GM23338 (cell line): ENCODE measurements at regions not wholly inside any gene's neighbourhood (a gene's known extent, or its start where the extent isn't known, plus 50 kb on each side); places are given as distances from the start of the nearest gene placed in this dataset.

Experiments used
- ATAC-seq: fragments of 200-7000 bp; cut with Tn5 transposase; 3 replicates; pipeline ENCODE4 v1.9.1; 2020
- DNase-seq: peaks from one replicate; pipeline ENCODE4 v3.0.0-alpha.2; 2015; ENCODE audit warnings: low spot score
- H2AFZ ChIP-seq: fragments of 200-600 bp; sonication (generic); 2 replicates; pipeline ENCODE4 v1.8.0; 2016; ENCODE audit warnings: antibody characterized with exemption, mild to moderate bottlenecking, moderate library complexity
- H3F3A ChIP-seq: fragments of 200-600 bp; sonication (generic); replicated peaks from 2 replicates; pipeline ENCODE4 v1.8.0; 2017; ENCODE audit warnings: antibody characterized with exemption, mixed run types, low read depth
- H3K27ac ChIP-seq: fragments of 200-600 bp; sonication (generic); 2 replicates; pipeline ENCODE4 v1.6.1; 2016; ENCODE audit warnings: low read depth
- H3K27me3 ChIP-seq: fragments of 200-600 bp; sonication (generic); 2 replicates; pipeline ENCODE4 v1.8.0; 2016; ENCODE audit warnings: mild to moderate bottlenecking, mixed run types, moderate library complexity; ENCODE audit not compliant: insufficient read depth
- H3K36me3 ChIP-seq: fragments of 200-600 bp; sonication (generic); 2 replicates; pipeline ENCODE4 v1.8.0; 2016; ENCODE audit warnings: mild to moderate bottlenecking; ENCODE audit not compliant: insufficient read depth
- H3K4me1 ChIP-seq: fragments of 200-600 bp; sonication (generic); 2 replicates; pipeline ENCODE4 v1.8.0; 2016; ENCODE audit warnings: mild to moderate bottlenecking, moderate library complexity; ENCODE audit not compliant: insufficient read depth
- H3K4me2 ChIP-seq: fragments of 200-600 bp; sonication (generic); 2 replicates; pipeline ENCODE4 v1.7.1; 2017; ENCODE audit warnings: mixed run types
- H3K4me3 ChIP-seq: fragments of 200-600 bp; sonication (generic); 2 replicates; pipeline ENCODE4 v1.6.1; 2016; ENCODE audit warnings: mixed run types
- H3K79me2 ChIP-seq: fragments of 200-600 bp; sonication (generic); replicated peaks from 2 replicates; pipeline ENCODE4 v1.8.0; 2017; ENCODE audit warnings: mild to moderate bottlenecking; ENCODE audit not compliant: insufficient read depth
- H3K9me2 ChIP-seq: fragments of 200-600 bp; sonication (generic); 2 replicates; pipeline ENCODE4 v1.8.0; 2017; ENCODE audit not compliant: insufficient read depth
- H4K20me1 ChIP-seq: fragments of 200-600 bp; sonication (generic); replicated peaks from 2 replicates; pipeline ENCODE4 v1.8.0; 2017; ENCODE audit warnings: mild to moderate bottlenecking; ENCODE audit not compliant: insufficient read depth
- H3K27ac Mint-ChIP-seq: 2 replicates; pipeline ENCODE4 v1.8.0; 2020; ENCODE audit warnings: inconsistent platforms, mild to moderate bottlenecking, moderate library complexity, mixed read lengths
- H3K27me3 Mint-ChIP-seq: 3 replicates; pipeline ENCODE4 v1.8.0; 2022; ENCODE audit warnings: low read depth, mild to moderate bottlenecking, moderate library complexity, mixed read lengths, inconsistent platforms; ENCODE audit not compliant: insufficient read depth, poor library complexity
- H3K36me3 Mint-ChIP-seq: 3 replicates; pipeline ENCODE4 v1.8.0; 2021; ENCODE audit warnings: low read depth, mild to moderate bottlenecking, inconsistent platforms, moderate library complexity, mixed read lengths
- H3K4me1 Mint-ChIP-seq: 3 replicates; pipeline ENCODE4 v1.8.0; 2020; ENCODE audit warnings: mild to moderate bottlenecking, inconsistent platforms, mixed read lengths
- H3K4me3 Mint-ChIP-seq: 3 replicates; pipeline ENCODE4 v1.8.0; 2021; ENCODE audit warnings: moderate library complexity, mild to moderate bottlenecking, inconsistent platforms, mixed read lengths
- H3K9me3 Mint-ChIP-seq: 3 replicates; pipeline ENCODE4 v1.8.0; 2020; ENCODE audit warnings: moderate library complexity, mild to moderate bottlenecking, inconsistent platforms, mixed read lengths
- CREB1 ChIP-seq: fragments of 250-450 bp; sonication (Bioruptor Pico); IDR thresholded peaks from 2 replicates; pipeline ENCODE4 v1.5.0; 2020; ENCODE audit warnings: low read depth, mild to moderate bottlenecking, moderate library complexity
- EZH2 ChIP-seq: fragments of 200-600 bp; sonication (generic); IDR thresholded peaks from one replicate; pipeline ENCODE4 v1.8.0; 2017; ENCODE audit warnings: antibody characterized with exemption, mild to moderate bottlenecking, low read depth; ENCODE audit not compliant: unreplicated experiment
- NANOG ChIP-seq: IDR thresholded peaks from 2 replicates; pipeline ENCODE4 v1.6.1; 2016; ENCODE audit warnings: antibody characterized with exemption, borderline replicate concordance
- ZNF114 ChIP-seq: fragments of 250-450 bp; sonication (Bioruptor Pico); IDR thresholded peaks from 2 replicates; pipeline ENCODE4 v1.5.0; 2020; ENCODE audit warnings: mild to moderate bottlenecking, moderate library complexity
- ZNF331 ChIP-seq: fragments of 250-450 bp; sonication (Bioruptor Pico); IDR thresholded peaks from 2 replicates; pipeline ENCODE4 v1.5.0; 2020; ENCODE audit warnings: low read depth, mild to moderate bottlenecking, moderate library complexity
- TF ChIP-seq, protein P1 (sequence below): IDR thresholded peaks from one replicate; pipeline ENCODE4 v1.6.1; 2018; ENCODE audit warnings: antibody characterized with exemption; ENCODE audit not compliant: unreplicated experiment
- TF ChIP-seq, protein P2 (sequence below): fragments of 250-450 bp; sonication (Bioruptor Pico); IDR thresholded peaks from 2 replicates; pipeline ENCODE4 v1.5.0; 2020; ENCODE audit warnings: mild to moderate bottlenecking, moderate library complexity

DNA sequence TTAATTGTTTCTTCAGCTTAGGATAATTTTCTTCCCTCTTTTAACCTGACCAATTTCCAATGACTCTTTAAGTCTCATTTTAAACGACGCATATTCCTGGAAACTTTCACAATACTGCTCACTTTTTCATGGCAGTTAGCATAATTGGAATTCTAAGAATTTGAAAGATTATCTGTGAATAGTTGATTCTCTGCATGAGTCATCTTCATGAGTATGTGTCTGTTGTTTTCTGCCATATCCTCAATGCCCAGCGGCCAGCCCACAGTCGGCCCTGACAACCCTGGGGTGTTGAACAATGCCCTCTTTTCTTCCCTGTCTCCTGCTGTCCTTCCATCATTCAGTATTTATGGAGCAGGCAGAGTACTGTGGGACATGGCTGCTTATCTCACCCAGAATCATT, 554.2 kb downstream of the CDH26 start:
- no peak overlapping the region for H3K4me3 Mint-ChIP-seq
- H3K4me1 Mint-ChIP-seq: peaks cover 31% of the 10 kb centered on the region
- H3K79me2 ChIP-seq: no peaks in the 10 kb centered on the region
- no peaks in the 10 kb centered on the region; the same call in 2 of the 3 replicates for H3K36me3 Mint-ChIP-seq
- no peak overlapping the region for H3K4me2 ChIP-seq
- H3K27ac Mint-ChIP-seq: no peak overlapping the region
- peaks cover 4% of the 10 kb centered on the region for H3K27me3 Mint-ChIP-seq
- H3K9me3 Mint-ChIP-seq: peaks cover 7% of the 10 kb centered on the region; the same call in 2 of the 3 replicates
- ATAC-seq (peak; percentile 88), DNase-seq (no peak)
- H3K27me3 ChIP-seq: no peaks in the 10 kb centered on the region
- no peaks in the 10 kb centered on the region for H3K4me1 ChIP-seq
- no peaks in the 10 kb centered on the region for H3F3A ChIP-seq
- H3K36me3 ChIP-seq: peaks cover 6% of the 10 kb centered on the region; the same call in 1 of the 2 replicates
- H3K9me2 ChIP-seq: no peaks in the 10 kb centered on the region
- H3K27ac ChIP-seq: no peak overlapping the region
- TF ChIP-seq EZH2 (no peak), ZNF331 (CRISPR knock-in tag) (no peak), NANOG (no peak), CREB1 (CRISPR knock-in tag) (no peak), ZNF114 (CRISPR knock-in tag) (no peak)
- TF ChIP-seq, protein P1, sequence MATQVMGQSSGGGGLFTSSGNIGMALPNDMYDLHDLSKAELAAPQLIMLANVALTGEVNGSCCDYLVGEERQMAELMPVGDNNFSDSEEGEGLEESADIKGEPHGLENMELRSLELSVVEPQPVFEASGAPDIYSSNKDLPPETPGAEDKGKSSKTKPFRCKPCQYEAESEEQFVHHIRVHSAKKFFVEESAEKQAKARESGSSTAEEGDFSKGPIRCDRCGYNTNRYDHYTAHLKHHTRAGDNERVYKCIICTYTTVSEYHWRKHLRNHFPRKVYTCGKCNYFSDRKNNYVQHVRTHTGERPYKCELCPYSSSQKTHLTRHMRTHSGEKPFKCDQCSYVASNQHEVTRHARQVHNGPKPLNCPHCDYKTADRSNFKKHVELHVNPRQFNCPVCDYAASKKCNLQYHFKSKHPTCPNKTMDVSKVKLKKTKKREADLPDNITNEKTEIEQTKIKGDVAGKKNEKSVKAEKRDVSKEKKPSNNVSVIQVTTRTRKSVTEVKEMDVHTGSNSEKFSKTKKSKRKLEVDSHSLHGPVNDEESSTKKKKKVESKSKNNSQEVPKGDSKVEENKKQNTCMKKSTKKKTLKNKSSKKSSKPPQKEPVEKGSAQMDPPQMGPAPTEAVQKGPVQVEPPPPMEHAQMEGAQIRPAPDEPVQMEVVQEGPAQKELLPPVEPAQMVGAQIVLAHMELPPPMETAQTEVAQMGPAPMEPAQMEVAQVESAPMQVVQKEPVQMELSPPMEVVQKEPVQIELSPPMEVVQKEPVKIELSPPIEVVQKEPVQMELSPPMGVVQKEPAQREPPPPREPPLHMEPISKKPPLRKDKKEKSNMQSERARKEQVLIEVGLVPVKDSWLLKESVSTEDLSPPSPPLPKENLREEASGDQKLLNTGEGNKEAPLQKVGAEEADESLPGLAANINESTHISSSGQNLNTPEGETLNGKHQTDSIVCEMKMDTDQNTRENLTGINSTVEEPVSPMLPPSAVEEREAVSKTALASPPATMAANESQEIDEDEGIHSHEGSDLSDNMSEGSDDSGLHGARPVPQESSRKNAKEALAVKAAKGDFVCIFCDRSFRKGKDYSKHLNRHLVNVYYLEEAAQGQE: no peak
- TF ChIP-seq, protein P2, sequence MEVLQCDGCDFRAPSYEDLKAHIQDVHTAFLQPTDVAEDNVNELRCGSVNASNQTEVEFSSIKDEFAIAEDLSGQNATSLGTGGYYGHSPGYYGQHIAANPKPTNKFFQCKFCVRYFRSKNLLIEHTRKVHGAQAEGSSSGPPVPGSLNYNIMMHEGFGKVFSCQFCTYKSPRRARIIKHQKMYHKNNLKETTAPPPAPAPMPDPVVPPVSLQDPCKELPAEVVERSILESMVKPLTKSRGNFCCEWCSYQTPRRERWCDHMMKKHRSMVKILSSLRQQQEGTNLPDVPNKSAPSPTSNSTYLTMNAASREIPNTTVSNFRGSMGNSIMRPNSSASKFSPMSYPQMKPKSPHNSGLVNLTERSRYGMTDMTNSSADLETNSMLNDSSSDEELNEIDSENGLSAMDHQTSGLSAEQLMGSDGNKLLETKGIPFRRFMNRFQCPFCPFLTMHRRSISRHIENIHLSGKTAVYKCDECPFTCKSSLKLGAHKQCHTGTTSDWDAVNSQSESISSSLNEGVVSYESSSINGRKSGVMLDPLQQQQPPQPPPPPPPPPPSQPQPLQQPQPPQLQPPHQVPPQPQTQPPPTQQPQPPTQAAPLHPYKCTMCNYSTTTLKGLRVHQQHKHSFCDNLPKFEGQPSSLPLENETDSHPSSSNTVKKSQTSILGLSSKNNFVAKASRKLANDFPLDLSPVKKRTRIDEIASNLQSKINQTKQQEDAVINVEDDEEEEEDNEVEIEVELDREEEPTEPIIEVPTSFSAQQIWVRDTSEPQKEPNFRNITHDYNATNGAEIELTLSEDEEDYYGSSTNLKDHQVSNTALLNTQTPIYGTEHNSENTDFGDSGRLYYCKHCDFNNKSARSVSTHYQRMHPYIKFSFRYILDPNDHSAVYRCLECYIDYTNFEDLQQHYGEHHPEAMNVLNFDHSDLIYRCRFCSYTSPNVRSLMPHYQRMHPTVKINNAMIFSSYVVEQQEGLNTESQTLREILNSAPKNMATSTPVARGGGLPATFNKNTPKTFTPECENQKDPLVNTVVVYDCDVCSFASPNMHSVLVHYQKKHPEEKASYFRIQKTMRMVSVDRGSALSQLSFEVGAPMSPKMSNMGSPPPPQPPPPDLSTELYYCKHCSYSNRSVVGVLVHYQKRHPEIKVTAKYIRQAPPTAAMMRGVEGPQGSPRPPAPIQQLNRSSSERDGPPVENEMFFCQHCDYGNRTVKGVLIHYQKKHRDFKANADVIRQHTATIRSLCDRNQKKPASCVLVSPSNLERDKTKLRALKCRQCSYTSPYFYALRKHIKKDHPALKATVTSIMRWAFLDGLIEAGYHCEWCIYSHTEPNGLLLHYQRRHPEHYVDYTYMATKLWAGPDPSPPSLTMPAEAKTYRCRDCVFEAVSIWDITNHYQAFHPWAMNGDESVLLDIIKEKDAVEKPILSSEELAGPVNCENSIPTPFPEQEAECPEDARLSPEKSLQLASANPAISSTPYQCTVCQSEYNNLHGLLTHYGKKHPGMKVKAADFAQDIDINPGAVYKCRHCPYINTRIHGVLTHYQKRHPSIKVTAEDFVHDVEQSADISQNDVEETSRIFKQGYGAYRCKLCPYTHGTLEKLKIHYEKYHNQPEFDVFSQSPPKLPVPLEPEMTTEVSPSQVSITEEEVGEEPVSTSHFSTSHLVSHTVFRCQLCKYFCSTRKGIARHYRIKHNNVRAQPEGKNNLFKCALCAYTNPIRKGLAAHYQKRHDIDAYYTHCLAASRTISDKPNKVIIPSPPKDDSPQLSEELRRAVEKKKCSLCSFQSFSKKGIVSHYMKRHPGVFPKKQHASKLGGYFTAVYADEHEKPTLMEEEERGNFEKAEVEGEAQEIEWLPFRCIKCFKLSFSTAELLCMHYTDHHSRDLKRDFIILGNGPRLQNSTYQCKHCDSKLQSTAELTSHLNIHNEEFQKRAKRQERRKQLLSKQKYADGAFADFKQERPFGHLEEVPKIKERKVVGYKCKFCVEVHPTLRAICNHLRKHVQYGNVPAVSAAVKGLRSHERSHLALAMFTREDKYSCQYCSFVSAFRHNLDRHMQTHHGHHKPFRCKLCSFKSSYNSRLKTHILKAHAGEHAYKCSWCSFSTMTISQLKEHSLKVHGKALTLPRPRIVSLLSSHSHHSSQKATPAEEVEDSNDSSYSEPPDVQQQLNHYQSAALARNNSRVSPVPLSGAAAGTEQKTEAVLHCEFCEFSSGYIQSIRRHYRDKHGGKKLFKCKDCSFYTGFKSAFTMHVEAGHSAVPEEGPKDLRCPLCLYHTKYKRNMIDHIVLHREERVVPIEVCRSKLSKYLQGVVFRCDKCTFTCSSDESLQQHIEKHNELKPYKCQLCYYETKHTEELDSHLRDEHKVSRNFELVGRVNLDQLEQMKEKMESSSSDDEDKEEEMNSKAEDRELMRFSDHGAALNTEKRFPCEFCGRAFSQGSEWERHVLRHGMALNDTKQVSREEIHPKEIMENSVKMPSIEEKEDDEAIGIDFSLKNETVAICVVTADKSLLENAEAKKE (CRISPR knock-in tag): no peak
- H2AFZ ChIP-seq: no peak overlapping the region
- H4K20me1 ChIP-seq: no peaks in the 10 kb centered on the region
- no peak overlapping the region for H3K4me3 ChIP-seq
